DOHH2 (cell line): ENCODE measurements at regions not wholly inside any gene's neighbourhood (a gene's known extent, or its start where the extent isn't known, plus 50 kb on each side); places are given as distances from the start of the nearest gene placed in this dataset.

Source experiments
- H3F3A ChIP-seq: fragments of 200-600 bp; sonication (generic), shearing (Covaris generic); 2 replicates; pipeline ENCODE4 v1.6.0; 2016; ENCODE audit warnings: antibody characterized with exemption, mild to moderate bottlenecking; ENCODE audit not compliant: control insufficient read depth, insufficient read depth
- H3K27ac ChIP-seq: fragments of 200-600 bp; sonication (generic); 2 replicates; pipeline ENCODE4 v1.5.1; 2014; ENCODE audit warnings: low read depth, mild to moderate bottlenecking, low read length, moderate library complexity
- H3K27me3 ChIP-seq: fragments of 200-600 bp; sonication (generic); 2 replicates; pipeline ENCODE4 v1.6.1; 2014; ENCODE audit warnings: mild to moderate bottlenecking, low read length, mixed read lengths; ENCODE audit not compliant: control insufficient read depth
- H3K36me3 ChIP-seq: fragments of 200-600 bp; sonication (generic); 2 replicates; pipeline ENCODE4 v1.6.1; 2014; ENCODE audit warnings: mild to moderate bottlenecking, low read length, moderate library complexity, mixed read lengths; ENCODE audit not compliant: control insufficient read depth
- H3K4me1 ChIP-seq: fragments of 200-600 bp; sonication (generic); 2 replicates; pipeline ENCODE4 v1.6.1; 2014; ENCODE audit warnings: mild to moderate bottlenecking, low read length, mixed read lengths; ENCODE audit not compliant: control insufficient read depth
- H3K4me2 ChIP-seq: fragments of 200-600 bp; sonication (generic); 2 replicates; pipeline ENCODE4 v1.6.0; 2014; ENCODE audit warnings: mild to moderate bottlenecking, low read length, moderate library complexity
- H3K4me3 ChIP-seq: fragments of 200-600 bp; sonication (generic); 2 replicates; pipeline ENCODE4 v1.5.1; 2014; ENCODE audit warnings: mild to moderate bottlenecking, low read length, mixed read lengths
- H3K79me2 ChIP-seq: fragments of 200-600 bp; sonication (generic); 2 replicates; pipeline ENCODE4 v1.6.1; 2014; ENCODE audit warnings: mild to moderate bottlenecking, low read length, mixed read lengths; ENCODE audit not compliant: control insufficient read depth
- H3K9me2 ChIP-seq: fragments of 200-600 bp; sonication (generic); replicated peaks from 2 replicates; pipeline ENCODE4 v1.6.1; 2014; ENCODE audit warnings: mild to moderate bottlenecking, low read length, mixed read lengths; ENCODE audit not compliant: control insufficient read depth
- H3K9me3 ChIP-seq: fragments of 200-600 bp; sonication (generic); 2 replicates; pipeline ENCODE4 v1.6.1; 2014; ENCODE audit warnings: antibody characterized with exemption, low read length, mixed read lengths; ENCODE audit not compliant: control insufficient read depth, insufficient read depth
- H4K20me1 ChIP-seq: fragments of 200-600 bp; sonication (generic); 2 replicates; pipeline ENCODE4 v1.6.0; 2014; ENCODE audit warnings: low read depth, mild to moderate bottlenecking, antibody characterized with exemption, low read length, moderate library complexity; ENCODE audit not compliant: control insufficient read depth, insufficient read depth
- CTCF ChIP-seq: fragments of 200-600 bp; sonication (generic); IDR thresholded peaks from one replicate; pipeline ENCODE4 v1.5.1; 2014; ENCODE audit warnings: antibody characterized with exemption, mild to moderate bottlenecking, low read depth, low read length; ENCODE audit not compliant: poor library complexity, severe bottlenecking
- EZH2phosphoT487 ChIP-seq: fragments of 200-600 bp; sonication (generic); IDR thresholded peaks from 2 replicates; pipeline ENCODE4 v1.6.1; 2017; ENCODE audit warnings: borderline replicate concordance, mild to moderate bottlenecking, antibody characterized with exemption, low read length, moderate library complexity, mixed read lengths

GRCh38 chr10:113263056-113263455 is 289.8 kb upstream of the HABP2 start:
- no peaks in the 10 kb centered on the region for H3K4me1 ChIP-seq
- no peaks in the 10 kb centered on the region for H3K36me3 ChIP-seq
- no peak overlapping the region for H3K27ac ChIP-seq
- H3F3A ChIP-seq = no peaks in the 10 kb centered on the region
- H4K20me1 ChIP-seq = no peaks in the 10 kb centered on the region
- no peak overlapping the region for H3K4me3 ChIP-seq
- no peaks in the 10 kb centered on the region for H3K9me2 ChIP-seq
- H3K9me3 ChIP-seq = no peaks in the 10 kb centered on the region
- 0 out of 2 replicates have a peak, but pooled peaks cover 2% of the 10 kb centered on the region for H3K27me3 ChIP-seq
- TF ChIP-seq CTCF (no peak), EZH2phosphoT487 (no peak)
- no peak overlapping the region for H3K4me2 ChIP-seq
- no peaks in the 10 kb centered on the region for H3K79me2 ChIP-seq

- no peaks in the 10 kb centered on the region for H3K36me3 ChIP-seq
- no peaks in the 10 kb centered on the region for H3K79me2 ChIP-seq
- H3K9me2 ChIP-seq = no peaks in the 10 kb centered on the region
- no peak overlapping the region for H3K4me2 ChIP-seq
- H3K27ac ChIP-seq = no peak overlapping the region
- no peaks in the 10 kb centered on the region for H3K9me3 ChIP-seq
- no peaks in the 10 kb centered on the region for H3F3A ChIP-seq
- H4K20me1 ChIP-seq = no peaks in the 10 kb centered on the region
- H3K4me1 ChIP-seq = no peaks in the 10 kb centered on the region
- H3K4me3 ChIP-seq = no peak overlapping the region
- 0 out of 2 replicates have a peak, but pooled peaks cover 2% of the 10 kb centered on the region for H3K27me3 ChIP-seq
- TF ChIP-seq CTCF (no peak), EZH2phosphoT487 (no peak)
These were observed 288.3 kb upstream of the HABP2 start for GRCh38 chr10:113264333-113265131.

GRCh38 chr10:113266147-113266546 is 286.7 kb upstream of the HABP2 start:
- H3F3A ChIP-seq = no peaks in the 10 kb centered on the region
- no peaks in the 10 kb centered on the region for H3K9me2 ChIP-seq
- 0 out of 2 replicates have a peak, but pooled peaks cover 2% of the 10 kb centered on the region for H3K27me3 ChIP-seq
- H4K20me1 ChIP-seq = no peaks in the 10 kb centered on the region
- 0 out of 2 replicates have a peak, but pooled peaks cover 3% of the 10 kb centered on the region for H3K9me3 ChIP-seq
- no peak for TF ChIP-seq EZH2phosphoT487
- no peaks in the 10 kb centered on the region for H3K36me3 ChIP-seq
- H3K27ac ChIP-seq = no peak overlapping the region
- H3K4me3 ChIP-seq = no peak overlapping the region
- no peaks in the 10 kb centered on the region for H3K79me2 ChIP-seq
- H3K4me2 ChIP-seq = no peak overlapping the region
- no peaks in the 10 kb centered on the region for H3K4me1 ChIP-seq
